ENCODE measurements at regions not wholly inside any gene's neighbourhood (a gene's known extent, or its start where the extent isn't known, plus 50 kb on each side); places are given as distances from the start of the nearest gene placed in this dataset.

- no peak for TF ChIP-seq POLR2AphosphoS5 (IDR thresholded peaks at IDR 0.05; ENCODE audit: borderline replicate concordance, low read depth, low read length)
- TF ChIP-seq EZH2 (IDR thresholded peaks at IDR 0.05) = no peak
- TF ChIP-seq FOXP2 (optimal IDR thresholded peaks at IDR 0.05; ENCODE audit: control extremely low read depth, extremely low read length, insufficient read depth) = no peak
- no peak overlapping the region for H3K9ac ChIP-seq (ENCODE audit: insufficient read length)
- H3K36me3 ChIP-seq (ENCODE audit: insufficient read depth, low read length) = no peaks in the 10 kb centered on the region
These were observed 312.6 kb upstream of the VRK2 start for GRCh38 chr2:57733956-57734355.

GRCh38 chr2:57740891-57741290 is 305.7 kb upstream of the VRK2 start:
- DNase-seq (ENCODE audit: low read depth, low spot score) = no peak
- H3K9ac ChIP-seq (ENCODE audit: insufficient read length) = no peak overlapping the region
- no peak overlapping the region for H3K4me3 ChIP-seq
- no peak overlapping the region for H3K27ac ChIP-seq
- TF ChIP-seq EZH2 (IDR thresholded peaks at IDR 0.05) = no peak
- no peak for TF ChIP-seq FOXP2 (optimal IDR thresholded peaks at IDR 0.05; ENCODE audit: control extremely low read depth, extremely low read length, insufficient read depth)
- TF ChIP-seq POLR2AphosphoS5 (IDR thresholded peaks at IDR 0.05; ENCODE audit: borderline replicate concordance, low read depth, low read length) = no peak
- H3K9me3 ChIP-seq (ENCODE audit: low read depth, low read length) = no peaks in the 10 kb centered on the region
- no peaks in the 10 kb centered on the region for H3K36me3 ChIP-seq (ENCODE audit: insufficient read depth, low read length)

More at GRCh38 chr2:57733956-57734355, 312.6 kb upstream of the VRK2 start:
- no peaks in the 10 kb centered on the region for H3K9me3 ChIP-seq (ENCODE audit: low read depth, low read length)
- DNase-seq (ENCODE audit: low read depth, low spot score) = no peak
- no peak overlapping the region for H3K4me3 ChIP-seq
- no peak overlapping the region for H3K27ac ChIP-seq

GRCh38 chr2:57753636-57754035 is 293.0 kb upstream of the VRK2 start:
- no peak for DNase-seq (ENCODE audit: low read depth, low spot score)
- Histone ChIP-seq H3K4me3 (no peak overlapping the region), H3K9me3 (ENCODE audit: low read depth, low read length) (no peaks in the 10 kb centered on the region), H3K27ac (no peak overlapping the region), H3K9ac (ENCODE audit: insufficient read length) (no peak overlapping the region), H3K36me3 (ENCODE audit: insufficient read depth, low read length) (no peaks in the 10 kb centered on the region)
- no peak for TF ChIP-seq EZH2 (IDR thresholded peaks at IDR 0.05)
- TF ChIP-seq POLR2AphosphoS5 (IDR thresholded peaks at IDR 0.05; ENCODE audit: borderline replicate concordance, low read depth, low read length) = no peak
- TF ChIP-seq FOXP2 (optimal IDR thresholded peaks at IDR 0.05; ENCODE audit: control extremely low read depth, extremely low read length, insufficient read depth) = no peak

- Histone ChIP-seq H3K36me3 (ENCODE audit: insufficient read depth, low read length) (no peaks in the 10 kb centered on the region), H3K9ac (ENCODE audit: insufficient read length) (no peak overlapping the region), H3K4me3 (no peak overlapping the region), H3K9me3 (ENCODE audit: low read depth, low read length) (no peaks in the 10 kb centered on the region), H3K27ac (no peak overlapping the region)
- no peak for TF ChIP-seq FOXP2 (optimal IDR thresholded peaks at IDR 0.05; ENCODE audit: control extremely low read depth, extremely low read length, insufficient read depth)
- TF ChIP-seq EZH2 (IDR thresholded peaks at IDR 0.05) = no peak
- no peak for TF ChIP-seq POLR2AphosphoS5 (IDR thresholded peaks at IDR 0.05; ENCODE audit: borderline replicate concordance, low read depth, low read length)
- no peak for DNase-seq (ENCODE audit: low read depth, low spot score)
These were observed 287.9 kb upstream of the VRK2 start for GRCh38 chr2:57758686-57759085.

GRCh38 chr2:57759131-57759530 is 287.5 kb upstream of the VRK2 start:
- TF ChIP-seq EZH2 (IDR thresholded peaks at IDR 0.05) (no peak), POLR2AphosphoS5 (IDR thresholded peaks at IDR 0.05; ENCODE audit: borderline replicate concordance, low read depth, low read length) (no peak), FOXP2 (optimal IDR thresholded peaks at IDR 0.05; ENCODE audit: control extremely low read depth, extremely low read length, insufficient read depth) (no peak)
- no peak for DNase-seq (ENCODE audit: low read depth, low spot score)
- Histone ChIP-seq H3K9ac (ENCODE audit: insufficient read length) (no peak overlapping the region), H3K27ac (no peak overlapping the region), H3K9me3 (ENCODE audit: low read depth, low read length) (no peaks in the 10 kb centered on the region), H3K36me3 (ENCODE audit: insufficient read depth, low read length) (no peaks in the 10 kb centered on the region), H3K4me3 (no peak overlapping the region)

GRCh38 chr2:57759822-57760300 is 286.7 kb upstream of the VRK2 start:
- H3K4me3 ChIP-seq = peak overlapping the region; percentile 74
- DNase-seq (ENCODE audit: low read depth, low spot score) = no peak
- no peaks in the 10 kb centered on the region for H3K9me3 ChIP-seq (ENCODE audit: low read depth, low read length)
- peak overlapping the region; percentile 56 for H3K9ac ChIP-seq (ENCODE audit: insufficient read length)
- H3K27ac ChIP-seq = no peak overlapping the region
- no peaks in the 10 kb centered on the region for H3K36me3 ChIP-seq (ENCODE audit: insufficient read depth, low read length)
- TF ChIP-seq FOXP2 (optimal IDR thresholded peaks at IDR 0.05; ENCODE audit: control extremely low read depth, extremely low read length, insufficient read depth) = no peak
- TF ChIP-seq EZH2 (IDR thresholded peaks at IDR 0.05) = no peak
- TF ChIP-seq POLR2AphosphoS5 (IDR thresholded peaks at IDR 0.05; ENCODE audit: borderline replicate concordance, low read depth, low read length) = no peak

- Histone ChIP-seq H3K27ac (no peak overlapping the region), H3K9ac (ENCODE audit: insufficient read length) (peak overlapping the region; percentile 56)
These were observed 286.2 kb upstream of the VRK2 start for GRCh38 chr2:57760381-57760801.

GRCh38 chr2:57776916-57777315 is 269.7 kb upstream of the VRK2 start:
- H3K4me3 ChIP-seq = no peak overlapping the region
- no peaks in the 10 kb centered on the region for H3K9me3 ChIP-seq (ENCODE audit: low read depth, low read length)
- no peak overlapping the region for H3K27ac ChIP-seq
- TF ChIP-seq FOXP2 (optimal IDR thresholded peaks at IDR 0.05; ENCODE audit: control extremely low read depth, extremely low read length, insufficient read depth) (no peak), EZH2 (IDR thresholded peaks at IDR 0.05) (no peak), POLR2AphosphoS5 (IDR thresholded peaks at IDR 0.05; ENCODE audit: borderline replicate concordance, low read depth, low read length) (no peak)
- H3K36me3 ChIP-seq (ENCODE audit: insufficient read depth, low read length) = no peaks in the 10 kb centered on the region
- no peak for DNase-seq (ENCODE audit: low read depth, low spot score)
- H3K9ac ChIP-seq (ENCODE audit: insufficient read length) = no peak overlapping the region

More at GRCh38 chr2:57760381-57760801, 286.2 kb upstream of the VRK2 start:
- TF ChIP-seq POLR2AphosphoS5 (IDR thresholded peaks at IDR 0.05; ENCODE audit: borderline replicate concordance, low read depth, low read length) (no peak), EZH2 (IDR thresholded peaks at IDR 0.05) (no peak), FOXP2 (optimal IDR thresholded peaks at IDR 0.05; ENCODE audit: control extremely low read depth, extremely low read length, insufficient read depth) (no peak)
- Histone ChIP-seq H3K36me3 (ENCODE audit: insufficient read depth, low read length) (no peaks in the 10 kb centered on the region), H3K4me3 (peak overlapping the region; percentile 74), H3K9me3 (ENCODE audit: low read depth, low read length) (no peaks in the 10 kb centered on the region)
- DNase-seq (ENCODE audit: low read depth, low spot score) = no peak

GRCh38 chr2:57782587-57782986 is 264.0 kb upstream of the VRK2 start:
- no peak overlapping the region for H3K9ac ChIP-seq (ENCODE audit: insufficient read length)
- DNase-seq (ENCODE audit: low read depth, low spot score) = no peak
- H3K4me3 ChIP-seq = no peak overlapping the region
- no peak overlapping the region for H3K27ac ChIP-seq
- no peaks in the 10 kb centered on the region for H3K9me3 ChIP-seq (ENCODE audit: low read depth, low read length)
- no peak for TF ChIP-seq POLR2AphosphoS5 (IDR thresholded peaks at IDR 0.05; ENCODE audit: borderline replicate concordance, low read depth, low read length)
- TF ChIP-seq EZH2 (IDR thresholded peaks at IDR 0.05) = no peak
- TF ChIP-seq FOXP2 (optimal IDR thresholded peaks at IDR 0.05; ENCODE audit: control extremely low read depth, extremely low read length, insufficient read depth) = no peak
- no peaks in the 10 kb centered on the region for H3K36me3 ChIP-seq (ENCODE audit: insufficient read depth, low read length)
